Peyer's patch (tissue), 4 donors: ENCODE measurements at regions not wholly inside any gene's neighbourhood (a gene's known extent, or its start where the extent isn't known, plus 50 kb on each side); places are given as distances from the start of the nearest gene placed in this dataset.

ENCODE experiments used
- CTCF ChIP-seq, 6 experiments: fragments of 450-650 bp in 4 of 6; fragments of 200-600 bp in 2 of 6; sonication (generic) in 1 of 6; IDR thresholded peaks; one replicate each; pipeline ENCODE4 v1.5.1; 2017 to 2019; ENCODE audit warnings: antibody characterized with exemption in 6 of 6, mild to moderate bottlenecking in 3 of 6, moderate library complexity in 1 of 6
- POLR2A ChIP-seq, 2 donors: fragments of 450-650 bp; IDR thresholded peaks; one replicate each; pipeline ENCODE4 v1.5.1; 2017; ENCODE audit warnings: antibody characterized with exemption in 2 of 2, mild to moderate bottlenecking in 2 of 2, moderate library complexity in 2 of 2

GRCh38 chr2:225930687-225931086 lies 531.2 kb downstream of the NYAP2 start:
- TF ChIP-seq CTCF (IDR thresholded peaks at IDR 0.05) (no peak), POLR2A (IDR thresholded peaks at IDR 0.05) (no peak)
